RKO (cell line): ENCODE measurements at regions not wholly inside any gene's neighbourhood (a gene's known extent, or its start where the extent isn't known, plus 50 kb on each side); places are given as distances from the start of the nearest gene placed in this dataset.
"Not testable (repeated sequence)": the region's sequence is repeated elsewhere in the genome, so short reads cannot be mapped to it uniquely, and the experiment has no call there.

Experiments
- DNase-seq: peaks from one replicate; pipeline ENCODE4 v3.0.0-alpha.2; 2016; ENCODE audit warnings: low spot score

DNA sequence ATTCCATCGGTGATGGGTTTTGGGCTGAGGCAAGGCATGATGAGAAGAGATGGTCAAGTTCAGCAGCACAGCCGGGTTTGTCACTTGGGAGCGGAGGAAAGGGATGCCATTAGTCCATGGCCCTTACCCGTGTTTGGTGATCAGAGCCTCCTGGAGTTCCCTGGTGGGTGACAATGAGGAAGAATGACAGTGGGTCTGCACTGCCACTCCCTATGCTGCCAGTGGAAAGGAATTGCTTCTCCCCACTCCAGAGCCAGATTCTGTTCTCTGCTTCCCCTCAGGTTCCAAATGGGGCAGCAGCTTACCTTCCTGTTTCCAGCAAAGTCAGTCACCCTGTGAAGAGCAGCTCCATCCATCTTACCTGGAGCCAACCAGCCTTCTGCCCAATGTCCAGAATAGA, 393.1 kb downstream of the PTPRU start:
- no peak for DNase-seq

DNA sequence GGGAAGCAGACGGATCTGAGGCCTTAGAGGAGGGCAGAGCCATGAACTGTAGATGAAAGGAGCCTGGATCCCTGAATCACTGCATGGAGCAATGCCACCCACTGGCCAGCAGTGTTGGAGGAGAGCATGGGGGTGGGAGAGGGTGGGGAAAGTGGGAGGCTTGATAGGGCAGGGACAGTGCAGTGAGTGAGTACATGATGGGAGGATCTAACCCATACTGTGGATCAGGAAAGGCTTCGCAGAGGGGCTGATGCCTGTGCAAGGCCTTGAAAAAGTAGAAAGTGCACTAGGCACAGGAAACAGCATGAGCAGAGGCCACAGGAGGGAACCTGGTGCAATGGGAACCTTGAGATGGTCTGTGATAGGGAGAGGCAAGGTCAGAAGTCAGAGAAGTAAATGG, 391.9 kb downstream of the PTPRU start:
- DNase-seq, result no peak

DNA sequence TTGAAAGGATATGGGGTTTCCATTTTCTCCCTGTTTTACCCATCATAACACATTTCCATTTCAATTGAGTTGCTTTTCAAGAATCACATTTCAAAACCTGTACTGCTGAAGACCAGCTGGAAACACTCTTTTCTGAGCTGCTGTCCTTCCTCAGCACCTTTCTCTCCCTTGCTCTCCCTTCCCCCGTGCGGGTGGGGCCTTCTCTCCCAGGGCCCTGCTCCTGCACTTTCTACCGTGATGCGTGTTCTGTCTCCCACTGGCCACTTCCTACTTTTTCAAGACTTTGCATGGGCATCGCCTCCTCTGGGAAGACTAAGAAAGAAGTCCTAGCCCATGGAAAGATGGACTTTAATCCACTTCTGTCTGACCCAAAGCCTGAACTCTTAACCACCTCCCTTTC, 390.4 kb downstream of the PTPRU start:
- DNase-seq, result no peak

DNA sequence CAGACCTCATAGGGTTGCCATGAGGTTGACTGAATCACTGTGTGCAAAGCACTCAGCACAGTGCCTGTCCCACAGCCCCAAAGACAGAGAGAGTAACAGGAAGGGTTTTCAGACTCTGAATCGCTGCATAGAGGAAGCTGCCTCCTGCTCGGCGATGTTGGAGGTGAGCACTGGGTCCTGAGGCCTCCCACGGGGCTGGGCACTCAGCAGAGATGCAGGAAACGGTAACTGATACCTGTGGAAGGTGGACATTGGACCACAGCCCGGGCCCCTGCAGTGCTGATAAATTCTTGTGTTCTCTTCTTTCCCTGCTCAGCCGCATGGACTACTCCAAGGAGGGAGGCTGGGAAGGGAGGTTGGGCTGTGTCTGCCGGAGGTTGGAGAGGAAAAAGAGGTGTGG, 389.7 kb downstream of the PTPRU start:
- no peak for DNase-seq

DNA sequence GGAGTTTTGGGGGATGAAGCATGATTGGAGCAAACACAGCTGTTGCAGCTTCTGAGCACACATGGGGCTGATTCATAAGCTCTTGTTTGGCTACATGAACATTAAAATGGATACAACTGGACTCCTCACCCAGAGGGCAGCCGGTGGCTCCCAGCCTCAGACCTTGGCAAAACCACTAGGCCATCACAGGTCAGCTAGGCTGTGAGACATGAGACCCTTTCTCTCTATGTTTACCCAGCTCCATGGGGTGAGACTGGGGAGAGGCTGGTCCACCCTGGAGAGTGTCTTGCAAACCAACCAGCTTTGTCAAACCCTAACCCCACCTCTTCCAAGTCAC, 388.7 kb downstream of the PTPRU start:
- no peak for DNase-seq

DNA sequence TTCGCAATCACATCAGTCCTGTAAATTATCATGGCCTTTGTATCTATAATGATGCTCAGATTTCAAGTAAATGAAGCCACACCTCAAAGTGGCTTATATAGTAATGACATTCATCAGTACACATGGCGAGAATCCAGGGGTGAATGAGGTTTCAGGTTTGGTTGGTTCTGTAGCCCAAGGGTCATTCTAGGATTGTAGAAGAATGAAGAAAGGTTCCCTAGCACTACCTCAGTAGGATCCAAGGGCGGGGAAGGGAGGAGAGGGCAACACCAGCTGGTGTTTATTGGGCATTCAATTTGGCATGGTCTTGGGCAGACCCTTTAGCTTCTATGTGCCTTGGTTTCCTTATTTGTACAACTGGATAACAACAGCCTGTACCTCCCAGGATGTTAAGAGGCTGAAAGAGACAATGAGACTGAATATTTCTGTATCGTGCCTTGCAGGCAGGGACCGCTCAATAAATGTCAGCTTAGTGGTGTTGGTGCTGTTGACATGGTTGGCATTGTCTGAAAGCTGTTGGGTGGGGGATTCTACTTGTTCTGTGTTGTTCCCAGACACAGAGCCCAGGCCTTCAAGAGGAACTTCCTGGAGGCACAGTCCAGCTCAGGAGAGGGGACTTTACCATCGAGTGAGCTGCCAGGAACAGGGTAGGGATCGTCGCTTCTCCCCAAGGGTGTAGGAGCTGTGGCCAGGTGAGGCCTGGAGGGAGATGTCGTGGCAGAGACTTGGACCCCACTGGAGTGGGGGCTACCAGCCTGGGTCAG, 388.2 kb downstream of the PTPRU start:
- no peak for DNase-seq

DNA sequence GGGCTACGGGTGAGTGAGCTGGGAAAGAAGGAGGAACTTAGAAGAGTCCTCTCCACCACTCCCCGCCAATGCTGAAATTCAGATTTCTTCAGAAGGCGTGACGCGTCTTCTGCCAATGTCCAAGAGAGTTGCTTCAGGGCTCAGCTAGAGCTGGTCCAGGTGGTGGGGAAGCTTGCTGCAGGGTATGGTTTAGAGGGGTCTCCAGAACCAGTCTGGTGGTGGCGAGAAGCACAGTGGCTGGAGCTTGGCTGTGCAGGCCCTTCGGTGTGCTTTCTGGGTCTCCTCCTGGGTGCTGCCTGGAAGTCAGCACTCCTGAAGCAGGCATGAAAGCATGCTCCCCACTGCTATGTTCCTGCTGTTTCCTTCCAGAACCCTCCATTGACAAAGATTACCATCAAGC, 387.2 kb downstream of the PTPRU start:
- no peak for DNase-seq

DNA sequence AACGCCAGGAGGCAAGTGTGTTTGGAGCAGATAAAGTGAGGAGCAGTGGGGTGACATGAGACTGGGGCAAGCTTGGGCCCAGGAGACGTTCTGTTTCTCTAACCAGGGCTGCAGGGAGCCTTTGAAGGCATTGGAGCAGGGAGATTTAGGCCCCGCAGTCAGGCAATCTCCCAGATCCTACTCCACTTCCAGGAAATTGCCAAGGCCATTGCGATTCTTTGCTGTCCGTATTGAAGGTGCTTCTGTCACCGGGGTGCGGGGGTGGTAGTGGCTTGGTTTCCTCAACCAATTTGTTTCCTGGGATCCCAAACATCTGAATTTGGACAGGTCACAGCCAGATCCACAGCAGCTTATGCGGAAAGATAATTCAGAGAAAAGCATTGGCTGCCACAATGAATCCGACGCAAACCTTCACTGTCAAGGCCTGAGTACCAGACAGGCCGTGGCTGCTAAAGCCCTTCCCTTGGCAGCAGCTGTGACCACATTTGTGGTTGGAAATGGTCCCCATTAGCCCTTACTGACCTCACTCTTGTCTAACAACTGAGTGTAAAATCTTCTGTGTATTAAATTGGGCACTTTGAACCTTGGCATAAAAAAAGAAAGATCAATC, 385.6 kb downstream of the PTPRU start:
- DNase-seq, result no peak

DNA sequence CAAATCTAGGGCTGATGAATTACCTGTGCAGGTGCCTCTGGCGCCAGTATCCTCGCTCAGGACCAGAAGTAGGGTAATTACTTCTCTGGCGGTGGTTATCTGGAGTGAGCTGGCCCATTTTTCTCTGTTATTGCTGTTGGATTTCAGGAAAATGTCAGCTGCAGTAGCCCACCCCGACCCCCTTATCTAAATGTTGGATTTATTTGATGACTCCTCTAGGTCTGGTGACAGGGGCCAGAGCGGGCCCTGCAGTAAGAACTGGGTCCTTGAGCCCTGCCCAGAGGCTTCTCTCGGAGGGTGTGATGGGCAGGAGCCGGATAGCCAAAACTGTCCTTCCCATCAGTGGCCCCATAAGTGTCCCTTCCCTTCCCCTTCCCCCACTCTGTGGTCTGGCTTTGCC, 384.3 kb downstream of the PTPRU start:
- no peak for DNase-seq

DNA sequence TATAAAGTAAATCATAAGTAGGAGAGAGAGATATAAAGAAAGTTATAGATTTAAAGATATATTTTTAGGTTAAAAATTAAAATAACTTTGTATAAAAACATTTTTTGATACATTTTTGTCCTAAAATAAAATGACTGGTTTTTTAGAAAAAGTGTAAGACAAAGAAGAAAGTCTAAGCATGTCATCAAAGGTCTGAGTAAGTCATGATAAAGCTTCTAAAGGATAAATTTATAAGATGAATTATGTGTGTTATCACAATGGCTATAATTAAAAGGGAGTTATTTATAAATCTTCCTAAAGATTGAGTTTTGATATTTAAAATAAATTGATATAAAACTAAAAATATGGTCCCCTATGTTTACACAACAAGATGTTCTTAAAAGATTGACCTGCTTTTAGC, 370.9 kb downstream of the PTPRU start:
- DNase-seq, result no peak

DNA sequence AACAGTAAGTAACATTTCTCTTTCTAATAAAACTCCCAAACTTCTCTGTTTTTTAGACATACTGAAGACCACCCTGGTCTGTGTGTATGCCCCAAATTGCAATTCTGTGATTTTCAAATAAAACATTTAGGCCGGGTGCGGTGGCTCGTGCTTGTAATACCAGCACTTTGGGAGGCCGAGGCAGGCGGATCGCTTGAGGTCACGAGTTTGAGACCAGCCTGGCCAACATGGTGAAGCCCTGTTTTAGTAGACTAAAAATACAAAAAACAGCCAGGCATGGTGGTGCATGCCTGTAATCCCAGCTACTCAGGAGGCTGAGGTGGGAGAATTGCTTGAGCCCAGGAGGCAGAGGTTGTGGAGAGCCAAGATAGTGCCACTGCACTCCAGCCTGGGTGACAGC, 368.5 kb downstream of the PTPRU start:
- not testable (repeated sequence) for DNase-seq

DNA sequence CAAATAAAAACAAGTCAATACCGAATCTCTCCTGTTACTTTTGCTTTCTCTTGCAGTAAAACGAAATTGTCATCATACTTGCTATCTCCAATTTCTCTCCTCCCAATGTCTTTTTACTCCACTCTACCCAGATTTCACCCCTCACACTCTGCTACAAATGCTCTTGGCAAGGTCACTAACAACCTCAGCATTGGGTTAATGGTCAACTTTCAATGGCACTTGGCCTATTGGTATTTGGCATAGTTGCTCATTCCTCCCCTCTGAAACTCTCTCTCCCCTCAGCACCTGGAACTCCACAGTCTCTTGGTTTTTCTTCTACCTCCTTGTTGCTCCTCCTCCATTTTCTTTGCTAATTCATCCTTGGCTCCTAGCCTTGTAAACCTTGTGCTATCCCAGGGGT, 367.3 kb downstream of the PTPRU start:
- no peak for DNase-seq

DNA sequence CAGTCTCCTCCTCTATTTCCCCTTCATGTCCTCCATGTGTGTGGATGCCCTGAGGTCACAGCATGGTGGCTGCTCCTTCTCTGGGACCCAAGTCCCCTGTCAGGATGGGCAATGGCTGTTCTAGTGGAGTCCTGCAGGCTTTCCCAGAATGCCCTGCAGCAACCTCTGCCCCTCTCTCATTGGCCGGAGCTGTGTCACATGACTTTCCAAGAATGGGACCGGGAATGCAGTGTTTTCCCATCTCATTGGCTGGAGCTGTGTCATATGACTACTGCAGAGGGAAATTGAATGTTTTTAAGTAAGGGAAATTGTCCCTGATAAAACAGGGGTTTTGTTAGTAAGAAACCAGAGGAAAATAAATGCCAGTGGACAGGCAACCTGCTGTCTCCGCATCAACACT, 365.9 kb downstream of the PTPRU start:
- no peak for DNase-seq

DNA sequence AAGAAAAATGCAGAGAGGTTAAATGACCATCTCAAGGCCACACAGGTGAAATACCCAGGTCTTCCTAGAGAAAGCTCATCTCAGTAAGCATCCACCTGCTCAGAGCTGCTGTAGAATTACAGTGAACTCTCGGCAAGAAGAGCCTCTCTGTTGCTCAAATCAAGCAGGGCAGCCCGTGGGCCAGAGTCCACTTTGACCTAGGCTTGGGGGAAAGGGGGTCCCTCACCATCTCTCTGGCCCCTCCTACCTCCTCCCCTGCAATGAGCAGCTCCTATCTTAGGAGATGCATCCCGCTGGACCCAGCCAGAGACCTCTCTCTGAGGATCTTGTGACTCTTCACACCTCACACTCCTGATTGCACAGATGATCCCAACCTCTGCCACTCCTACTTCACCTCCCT, 364.7 kb downstream of the PTPRU start:
- no peak for DNase-seq

DNA sequence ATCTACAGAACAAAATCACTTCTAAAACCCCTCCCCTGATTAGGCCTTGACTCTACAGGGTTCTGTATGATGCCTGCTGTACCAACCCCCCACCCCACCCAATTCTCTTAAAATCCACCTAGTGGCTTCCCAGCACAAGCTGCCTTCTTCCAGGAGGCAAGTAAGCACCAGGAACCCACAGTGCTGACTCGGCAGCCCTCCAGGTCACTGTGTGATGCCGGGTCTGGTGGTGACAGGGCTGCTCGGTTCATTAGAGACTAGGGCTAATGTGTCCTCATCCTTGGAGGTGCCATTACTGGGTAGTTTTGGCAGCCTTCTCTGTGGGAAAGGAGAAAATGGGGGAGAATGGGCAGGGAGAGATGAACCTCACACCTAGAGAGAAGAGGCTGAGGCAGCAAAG, 363.5 kb downstream of the PTPRU start:
- no peak for DNase-seq

DNA sequence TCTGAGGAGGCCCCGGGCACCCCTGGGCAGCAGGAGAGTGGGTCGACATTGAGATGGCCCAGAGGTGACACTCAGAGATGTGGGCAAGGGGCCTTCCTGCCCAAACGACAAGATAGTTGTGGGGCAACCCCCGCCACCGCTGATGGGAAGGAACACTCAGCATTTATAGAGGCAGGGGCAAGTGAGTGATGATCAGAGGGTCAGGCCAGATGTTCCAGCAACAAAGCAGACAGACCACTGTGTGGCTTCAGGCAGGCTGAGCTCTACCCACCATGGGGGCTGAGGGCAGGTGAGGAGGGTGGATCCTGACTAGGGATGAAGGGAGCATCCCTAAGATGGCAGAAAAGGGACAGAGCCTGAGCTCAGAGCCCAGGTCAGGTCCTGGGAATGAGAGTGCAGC, 362.7 kb downstream of the PTPRU start:
- DNase-seq, result no peak

DNA sequence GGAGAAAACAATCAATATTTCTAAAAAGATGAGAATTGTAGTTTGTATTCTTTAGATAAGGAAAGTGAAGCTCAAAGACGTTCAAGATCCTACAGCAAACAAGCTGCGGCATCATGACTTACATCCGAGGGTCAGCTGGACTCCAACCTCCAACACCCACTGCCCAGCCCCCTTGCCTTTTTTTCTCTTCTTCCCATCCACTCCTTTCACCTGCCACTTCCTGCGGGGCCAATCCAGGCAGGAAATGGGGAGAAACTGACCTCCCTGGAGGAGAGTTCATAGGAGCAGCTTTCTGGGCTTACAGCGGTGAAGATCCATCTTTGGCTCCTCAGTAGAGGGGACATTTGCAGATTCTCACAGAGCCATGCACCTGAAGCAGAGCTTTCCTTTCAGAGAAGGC, 361.5 kb downstream of the PTPRU start:
- DNase-seq, result no peak

DNA sequence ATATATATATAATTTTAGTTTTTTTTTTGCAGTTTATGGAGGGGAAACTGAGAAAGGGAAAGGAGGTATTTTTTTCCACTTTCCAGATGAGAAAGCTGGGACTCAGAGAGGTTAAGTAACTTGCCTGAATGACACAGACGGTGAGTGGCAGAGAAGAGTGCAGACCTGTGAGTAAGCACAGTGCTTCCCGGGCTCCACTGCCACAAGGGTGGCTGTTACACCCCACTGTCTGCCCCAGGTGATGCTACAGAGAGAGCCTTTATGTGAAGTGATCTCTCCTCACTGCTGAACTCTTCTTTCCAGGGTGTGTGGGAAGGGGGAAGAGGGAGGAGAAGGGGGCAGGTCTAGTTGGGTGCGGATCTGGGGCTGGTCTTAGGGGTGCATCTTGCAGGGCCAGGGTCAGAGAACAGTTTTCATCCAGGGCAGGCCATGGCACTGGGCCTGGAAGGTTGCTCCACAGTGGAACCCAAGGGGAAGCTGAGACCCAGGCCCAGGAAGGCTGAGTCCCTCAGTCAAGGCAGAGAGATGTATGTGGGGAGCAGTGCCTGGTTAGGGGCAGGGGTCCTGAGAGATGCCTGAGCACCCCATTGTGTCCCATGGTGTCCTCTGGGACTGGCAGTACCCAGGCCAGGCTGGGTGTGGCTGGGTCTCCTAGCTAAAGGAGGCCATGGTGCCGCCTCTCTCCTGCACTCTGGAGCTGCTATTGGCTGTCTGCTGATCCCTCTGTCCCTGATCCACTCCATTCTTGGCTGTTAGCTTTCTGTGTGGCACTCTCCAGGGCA, 357.5 kb downstream of the PTPRU start:
- DNase-seq, result no peak

DNA sequence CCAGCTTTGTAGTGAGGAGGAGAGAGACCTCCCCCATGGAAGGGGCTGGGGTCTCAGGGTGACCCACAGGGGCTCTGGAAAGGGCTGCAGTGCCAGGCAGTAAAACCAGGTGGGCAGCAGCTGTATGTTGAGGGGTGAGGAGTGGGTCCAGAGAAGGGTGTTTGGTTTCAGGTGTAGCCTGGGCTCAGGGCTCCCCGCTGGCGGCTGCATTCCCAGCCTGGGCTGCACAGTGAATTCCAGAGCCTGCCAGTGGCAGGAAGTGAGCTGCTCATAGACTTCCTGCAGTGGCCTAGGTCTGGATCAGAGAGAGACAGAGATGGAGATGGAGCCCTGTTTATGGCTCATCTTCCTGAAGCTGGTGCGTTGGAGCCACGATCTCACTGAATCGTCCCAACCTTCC, 356.4 kb downstream of the PTPRU start:
- DNase-seq, result no peak

DNA sequence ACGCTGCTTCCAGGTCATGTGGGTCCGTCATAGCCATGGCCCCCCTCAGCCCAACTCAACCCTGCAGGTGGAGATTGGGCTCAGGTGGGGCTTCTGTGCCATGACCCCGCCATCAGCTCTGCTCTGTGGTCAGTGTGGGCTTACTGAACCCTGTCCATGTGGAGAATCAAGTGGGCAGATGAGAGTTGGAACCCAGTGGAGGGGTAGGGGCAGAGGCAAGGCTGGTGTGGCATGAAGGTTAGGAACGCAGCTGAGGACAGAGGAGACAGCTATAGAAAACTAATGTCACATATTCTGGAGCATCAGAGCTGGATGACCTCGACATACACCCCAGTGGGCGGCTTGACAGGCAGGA, 355.9 kb downstream of the PTPRU start:
- DNase-seq, result no peak

DNA sequence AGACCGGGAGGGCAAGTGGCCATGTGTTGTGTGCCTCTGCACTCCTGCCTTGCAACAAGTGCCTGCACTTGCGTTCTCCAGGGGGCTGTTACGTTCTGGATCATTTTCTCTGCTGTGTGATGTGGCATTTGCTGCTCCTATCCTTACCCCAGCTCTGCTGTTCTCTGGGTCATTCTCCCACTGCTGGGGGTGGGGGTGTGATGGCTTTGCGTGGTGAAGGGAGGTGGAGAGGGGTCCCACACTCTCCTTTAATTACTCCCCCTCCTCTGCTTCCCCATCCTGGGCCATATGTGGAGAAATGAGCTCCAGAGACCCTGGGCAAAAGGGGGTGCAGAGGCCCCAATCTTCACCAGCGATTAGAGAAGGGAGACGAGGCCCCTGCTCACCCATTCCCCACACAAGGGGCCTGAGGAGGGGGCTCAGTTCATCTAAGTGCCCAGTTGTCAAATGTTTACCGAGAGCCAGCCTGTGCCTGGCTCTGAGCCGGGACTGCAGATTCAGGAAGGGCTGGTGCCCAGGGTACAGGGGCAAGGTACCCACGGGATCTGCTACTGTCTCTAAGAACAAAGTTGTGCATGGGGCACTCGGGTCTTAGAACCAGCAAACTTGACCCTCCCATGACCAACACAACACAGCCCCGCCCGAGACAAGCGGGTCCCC, 355.4 kb downstream of the PTPRU start:
- no peak for DNase-seq

DNA sequence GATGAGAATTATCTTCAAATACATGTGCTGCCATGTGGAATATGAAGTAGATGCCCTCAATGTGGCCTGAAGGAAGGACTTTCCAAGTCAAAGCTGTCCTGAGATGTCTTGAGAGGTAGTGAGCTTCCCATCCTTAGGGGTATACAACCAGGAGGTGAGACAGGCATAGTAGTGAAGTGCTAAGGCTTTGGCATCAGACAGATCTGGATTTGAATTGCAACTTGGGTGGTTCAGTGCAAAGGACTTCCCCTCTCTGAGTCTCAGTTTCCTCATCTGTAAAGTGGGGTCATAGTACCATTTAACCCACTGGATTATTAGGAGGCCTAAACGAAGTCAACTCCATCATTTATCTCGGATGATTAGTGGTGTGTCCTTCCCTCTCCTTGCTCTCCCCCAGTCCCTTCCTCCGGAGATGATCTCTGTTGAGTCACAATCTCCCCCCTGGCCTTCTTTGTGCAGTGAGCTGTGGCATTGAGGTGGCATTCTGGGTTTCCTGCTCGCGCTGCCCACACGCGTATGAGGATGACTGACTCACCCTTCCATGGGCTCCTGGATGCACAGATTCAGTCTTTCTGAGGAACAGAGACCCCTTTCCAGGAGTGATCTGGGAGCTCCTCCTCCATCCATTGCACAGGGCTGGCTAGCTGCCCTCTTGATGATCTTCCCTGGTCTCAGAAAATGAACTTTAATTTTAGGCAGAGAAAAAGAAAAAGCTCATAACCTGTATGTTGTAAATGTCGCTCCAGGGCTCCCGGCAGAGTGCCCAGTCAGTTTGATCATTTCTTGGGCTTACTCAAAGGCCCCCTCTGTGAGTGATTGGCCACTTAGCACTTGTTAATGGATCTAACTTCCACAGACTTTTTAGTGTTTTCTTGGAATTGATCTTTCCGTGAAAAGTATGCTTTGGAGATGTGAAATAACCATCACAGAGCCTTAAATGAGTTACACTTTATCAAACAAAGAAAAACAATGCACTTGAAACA, 354.6 kb downstream of the PTPRU start:
- peak; percentile 41 for DNase-seq
